Choroid plexus epithelial cell (primary cell): ENCODE measurements at regions not wholly inside any gene's neighbourhood (a gene's known extent, or its start where the extent isn't known, plus 50 kb on each side); places are given as distances from the start of the nearest gene placed in this dataset.

Experiments
- DNase-seq: peaks from one replicate; pipeline ENCODE4 v3.0.0-alpha.2; 2010; ENCODE audit warnings: low read depth
- H3K4me3 ChIP-seq: 2 replicates; pipeline ENCODE4 v1.5.1; 2011; ENCODE audit warnings: low read depth, mild to moderate bottlenecking, control low read depth, low read length, moderate library complexity
- CTCF ChIP-seq: conservative IDR thresholded peaks from 2 replicates; pipeline ENCODE4 v1.5.1; 2011; ENCODE audit warnings: low read depth, mild to moderate bottlenecking, control low read depth, inconsistent platforms, low read length, moderate library complexity

DNA sequence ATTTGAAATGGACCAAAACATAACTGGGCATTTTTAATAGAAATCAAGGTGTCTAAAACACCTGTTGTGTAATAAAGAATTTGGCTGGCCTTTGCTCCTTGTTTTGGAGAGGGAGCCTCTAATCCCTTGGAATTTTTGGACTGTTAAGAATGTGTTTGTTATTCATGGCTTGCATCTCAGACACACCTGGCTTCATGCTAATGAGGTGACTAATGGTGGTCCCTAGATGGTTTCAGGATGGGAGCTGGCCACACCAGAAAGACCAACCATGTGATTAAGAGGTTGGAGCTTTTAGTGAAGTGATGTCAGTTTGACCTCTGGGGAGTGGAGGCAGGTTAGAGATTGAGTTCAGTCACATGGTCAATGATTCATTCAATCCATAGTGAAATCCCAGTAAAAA lies 328.4 kb downstream of the DHX35 start:
- no peak for TF ChIP-seq CTCF
- no peak overlapping the region for H3K4me3 ChIP-seq
- DNase-seq: no peak

DNA sequence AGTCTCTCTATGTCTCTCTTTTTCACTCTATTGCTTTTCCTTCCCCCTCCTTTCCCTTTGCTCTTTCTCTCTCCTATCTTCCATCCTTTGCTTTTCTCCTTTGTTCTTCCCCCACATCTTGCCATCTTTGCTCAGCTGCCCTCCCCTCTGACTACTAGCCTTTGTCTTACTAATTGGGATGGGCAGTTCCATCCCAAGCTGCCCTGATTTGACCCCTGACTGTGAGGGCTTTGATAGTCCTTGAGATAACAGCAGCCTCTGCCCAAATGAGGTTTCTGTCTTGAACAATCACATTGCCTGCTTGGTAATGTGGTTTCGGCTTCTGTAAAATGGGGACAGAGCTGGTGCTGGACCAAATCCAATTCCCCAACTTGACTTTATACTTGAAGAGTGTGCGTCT lies 327.7 kb downstream of the DHX35 start:
- no peak overlapping the region for H3K4me3 ChIP-seq
- no peak for DNase-seq
- TF ChIP-seq CTCF: no peak

DNA sequence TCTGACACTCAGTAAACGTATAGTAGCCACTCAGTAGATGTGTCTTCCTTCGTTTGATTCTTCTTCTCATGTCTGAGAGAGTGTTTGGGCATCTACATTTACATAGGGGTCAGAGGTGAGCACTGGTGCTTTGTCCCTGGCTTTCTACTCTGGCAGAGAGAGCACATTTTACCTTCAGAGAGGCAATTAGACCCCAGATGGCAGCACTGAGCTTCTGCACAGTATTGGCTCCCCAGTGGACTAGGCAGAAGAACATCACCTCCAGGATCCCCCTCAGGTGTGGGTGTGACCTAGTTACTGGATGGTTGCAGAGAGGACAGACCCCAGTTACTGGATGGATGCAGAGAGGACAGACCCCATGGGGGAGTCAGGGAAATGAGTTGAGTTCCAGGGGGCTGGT lies 327.2 kb downstream of the DHX35 start:
- DNase-seq: no peak
- peak; percentile 18 for TF ChIP-seq CTCF
- no peak overlapping the region for H3K4me3 ChIP-seq

- DNase-seq: no peak
- no peak for TF ChIP-seq CTCF
- no peak overlapping the region for H3K4me3 ChIP-seq
Observed at GRCh38 chr20:39283464-39283863, 321.3 kb downstream of the DHX35 start.

DNA sequence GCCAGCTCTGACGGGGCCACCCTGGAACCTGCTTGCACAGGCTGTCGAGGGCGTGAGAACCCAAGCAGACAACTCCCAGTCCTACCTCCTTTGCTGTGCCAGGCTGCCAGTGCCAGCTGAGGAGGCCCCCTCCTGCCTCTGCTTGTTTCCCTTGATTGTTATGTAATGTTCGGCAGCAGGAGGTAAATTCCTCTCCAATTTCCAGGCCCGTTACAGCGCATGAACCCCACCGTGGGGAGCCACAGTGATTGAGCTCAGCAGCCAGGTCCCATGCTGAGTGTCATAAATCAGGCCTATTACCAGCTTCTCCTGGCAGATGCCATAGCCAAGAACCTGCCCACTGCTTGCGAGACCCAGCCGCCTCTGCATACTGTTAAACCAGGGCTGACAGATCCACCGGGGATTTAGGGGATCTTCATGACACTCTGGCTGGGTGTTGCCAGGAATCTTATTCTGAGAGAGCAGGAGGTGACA lies 320.5 kb downstream of the DHX35 start:
- no peak for DNase-seq
- TF ChIP-seq CTCF: no peak
- H3K4me3 ChIP-seq: no peak overlapping the region

DNA sequence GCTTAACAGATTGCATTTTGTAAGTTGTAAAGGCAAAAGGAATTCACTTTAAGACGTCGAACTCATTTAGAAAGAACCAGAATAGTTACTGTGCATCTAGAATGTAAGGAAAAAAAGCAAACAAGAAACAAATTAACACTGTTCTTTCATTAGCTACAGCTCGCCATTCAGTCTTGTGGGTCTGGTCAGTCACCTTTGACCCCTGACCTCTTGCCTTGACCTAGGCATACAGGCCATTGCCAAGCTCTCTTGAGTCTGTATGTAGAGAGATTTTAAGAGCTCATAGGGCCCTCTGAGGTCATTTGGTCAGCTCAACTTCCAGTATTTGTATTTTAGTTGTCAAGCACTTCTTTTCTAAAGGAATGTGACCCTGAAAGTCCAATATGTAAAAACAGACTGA lies 318.7 kb downstream of the DHX35 start:
- no peak overlapping the region for H3K4me3 ChIP-seq
- TF ChIP-seq CTCF: no peak
- DNase-seq: no peak

DNA sequence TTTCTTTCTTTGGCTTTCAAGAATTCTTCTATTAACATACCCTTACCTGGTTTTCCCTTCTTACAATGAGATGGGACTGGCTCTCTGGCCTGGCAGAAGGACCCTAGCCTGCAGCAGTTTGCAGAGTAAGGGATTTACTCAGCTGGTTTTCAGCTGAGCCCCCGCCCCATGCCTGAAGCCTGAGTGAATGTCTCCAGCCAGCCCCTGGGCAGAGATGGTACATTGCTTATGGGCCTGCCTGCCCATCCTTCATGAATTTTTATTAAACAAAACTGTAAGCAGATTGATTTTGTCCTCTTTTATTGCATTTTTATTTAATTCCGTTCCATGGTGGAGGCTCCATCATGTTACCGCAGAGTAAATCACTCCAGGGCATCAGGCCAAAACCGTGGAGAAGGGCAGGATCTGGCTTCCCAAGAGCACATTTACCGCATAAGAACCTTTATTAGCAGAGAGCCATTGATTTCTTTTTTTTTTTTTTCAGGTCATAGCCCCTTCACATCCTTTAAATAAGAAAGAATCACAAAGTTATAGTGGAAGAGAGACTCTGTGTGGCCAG lies 316.2 kb downstream of the DHX35 start:
- H3K4me3 ChIP-seq: no peak overlapping the region
- no peak for DNase-seq
- no peak for TF ChIP-seq CTCF
